ENCODE measurements at regions not wholly inside any gene's neighbourhood (a gene's known extent, or its start where the extent isn't known, plus 50 kb on each side); places are given as distances from the start of the nearest gene placed in this dataset.
A peak's percentile ranks its signal among the peaks of the same experiment; 100 is the strongest.
"Not testable (repeated sequence)": the region's sequence is repeated elsewhere in the genome, so short reads cannot be mapped to it uniquely, and the experiment has no call there.

- H3K27ac ChIP-seq, result no peak overlapping the region
Observed at GRCh38 chr1:93757256-93758036, 75.8 kb upstream of the BCAR3 start.

DNA sequence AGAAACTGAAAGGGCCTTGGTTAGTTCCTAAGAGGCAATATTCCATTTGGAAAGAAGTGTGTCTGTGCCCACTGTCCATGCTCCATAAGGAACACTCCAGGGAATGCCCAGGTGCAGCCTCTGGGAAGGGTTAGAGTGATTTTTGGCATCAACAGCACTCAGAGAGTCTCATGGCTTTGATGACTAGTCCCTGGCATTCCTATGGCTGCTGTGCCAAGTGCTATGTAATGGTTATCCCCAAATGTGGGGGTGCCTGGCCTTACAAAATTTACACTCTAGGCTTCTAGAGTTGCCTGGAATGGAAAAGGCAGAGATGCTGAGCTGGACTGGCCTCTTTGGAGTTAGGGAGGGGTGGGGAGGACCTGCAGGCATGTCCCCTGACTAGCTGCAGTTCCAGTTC is 75.0 kb upstream of the BCAR3 start:
- Histone ChIP-seq H3K36me3 (no peaks in the 10 kb centered on the region), H3K9me3 (no peaks in the 10 kb centered on the region), H3K27ac (no peak overlapping the region), H3K4me3 (no peak overlapping the region), H3K27me3 (no peaks in the 10 kb centered on the region), H3K4me1 (peaks cover 0 to 14% (median 3%) of the 10 kb centered on the region in 4 donors)
- DNase-seq, result no peak
- intact Hi-C loops (cut with DNase I; ENCODE audit: low total_unique reads), result no loop called here
- TF ChIP-seq CTCF (IDR thresholded peaks at IDR 0.05), result no peak

More at GRCh38 chr1:93757256-93758036, 75.8 kb upstream of the BCAR3 start:
- DNase-seq, result no peak
- H3K4me3 ChIP-seq, result no peak overlapping the region
- H3K4me1 ChIP-seq, result peaks cover 0 to 10% (median 0%) of the 10 kb centered on the region in 4 donors
- intact Hi-C loops (cut with DNase I; ENCODE audit: low total_unique reads), result no loop called here
- no peaks in the 10 kb centered on the region for H3K9me3 ChIP-seq
- H3K36me3 ChIP-seq, result no peaks in the 10 kb centered on the region
- H3K27me3 ChIP-seq, result no peaks in the 10 kb centered on the region
- TF ChIP-seq CTCF (IDR thresholded peaks at IDR 0.05), result no peak

- DNase-seq; H3K27me3 ChIP-seq; H3K27ac ChIP-seq; H3K36me3 ChIP-seq; H3K4me3 ChIP-seq; intact Hi-C loops (cut with DNase I; ENCODE audit: low total_unique reads); H3K9me3 ChIP-seq: not testable (repeated sequence)
- H3K4me1 ChIP-seq, result peaks cover 0 to 23% (median 6%) of the 10 kb centered on the region in 4 donors
Observed at GRCh38 chr1:93755251-93755715, 73.6 kb upstream of the BCAR3 start.

DNA sequence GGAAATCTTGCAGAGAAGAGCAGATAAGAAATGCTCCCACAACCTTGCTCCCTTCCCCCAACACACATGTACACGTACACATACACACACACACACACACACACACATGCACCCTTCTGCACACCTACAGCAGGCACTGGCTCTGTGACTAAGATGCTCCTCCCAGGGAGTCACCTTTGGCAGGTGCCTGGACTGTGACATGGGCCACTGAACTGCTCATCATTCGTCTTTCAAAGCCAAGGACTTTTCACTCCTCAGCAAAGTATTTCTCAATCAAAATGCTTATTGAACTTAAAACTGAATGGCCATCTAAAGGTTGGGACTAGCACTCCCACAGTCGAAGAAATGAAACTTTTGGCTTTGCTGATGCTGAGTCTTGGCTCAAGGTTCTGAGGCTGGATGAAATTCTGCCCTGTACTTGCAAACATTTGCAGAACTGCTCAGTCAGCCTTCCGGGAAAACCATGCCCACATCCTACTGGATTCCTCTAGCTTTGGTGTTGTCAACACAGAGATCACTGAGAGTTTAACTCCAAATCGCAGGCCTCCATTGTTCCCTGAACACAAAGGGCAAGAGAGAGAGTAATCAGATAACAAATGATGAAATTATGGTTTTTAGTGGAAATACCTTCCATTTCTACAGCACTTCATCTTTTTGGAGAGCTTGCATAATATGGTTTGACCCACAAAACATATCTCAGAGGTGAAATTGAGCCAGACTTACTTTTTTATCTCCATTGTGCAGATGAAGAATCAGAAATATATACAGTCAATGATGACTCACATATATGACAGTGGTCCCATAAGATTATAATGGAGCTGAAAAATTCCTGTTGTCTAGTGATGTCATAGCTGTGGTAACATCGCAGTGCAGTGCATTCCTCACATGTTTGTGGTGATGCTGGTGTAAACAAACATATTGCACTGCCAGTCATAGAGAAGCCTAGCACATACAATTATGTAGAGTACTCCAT is 72.4 kb upstream of the BCAR3 start:
- no peak overlapping the region for H3K27ac ChIP-seq
- H3K9me3 ChIP-seq, result no peaks in the 10 kb centered on the region
- TF ChIP-seq CTCF (IDR thresholded peaks at IDR 0.05), result no peak

DNA sequence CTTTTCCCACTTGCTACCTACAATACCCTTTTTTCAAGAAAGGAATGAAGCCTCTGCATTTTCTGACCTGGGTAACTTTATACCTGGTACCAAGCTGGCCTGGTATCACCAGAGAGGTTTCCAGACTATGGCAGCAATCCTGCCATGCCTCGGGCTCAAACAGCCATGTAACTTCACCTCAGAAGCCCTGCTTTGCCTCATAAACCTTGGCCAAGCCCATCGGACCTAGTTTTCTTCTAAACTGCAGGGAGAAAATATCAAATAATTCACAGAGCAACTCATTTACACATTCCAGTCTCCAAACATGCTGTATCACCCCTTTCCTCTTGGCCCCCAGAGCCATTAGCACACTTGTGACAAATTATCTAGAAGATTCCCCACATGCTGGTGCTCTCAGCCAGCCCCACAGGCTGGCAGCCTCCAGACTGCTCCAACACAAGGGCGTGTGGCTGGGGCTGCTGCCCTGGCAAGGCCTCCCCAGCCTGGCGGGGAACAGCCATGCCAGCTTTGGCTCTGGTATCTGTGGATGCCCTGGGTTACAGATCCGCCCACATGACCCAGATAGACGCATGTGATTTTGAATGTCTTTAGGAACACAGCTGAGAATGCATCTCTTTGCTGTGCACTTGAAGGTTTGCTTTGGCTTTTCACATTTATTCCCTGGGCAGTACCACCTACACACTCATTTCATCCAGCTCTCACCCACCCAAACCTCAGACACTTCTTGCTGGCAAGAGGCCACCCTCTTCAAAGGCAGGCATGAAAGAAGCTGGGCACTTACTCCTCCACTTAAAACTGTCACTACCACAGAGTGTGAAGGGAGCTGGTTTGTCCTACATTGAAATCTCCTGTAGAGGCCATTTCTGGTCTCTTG is 70.0 kb upstream of the BCAR3 start:
- intact Hi-C loops (cut with DNase I; ENCODE audit: low total_unique reads), result no loop called here
- H3K27me3 ChIP-seq, result no peaks in the 10 kb centered on the region
- no peak overlapping the region for H3K4me3 ChIP-seq
- no peaks in the 10 kb centered on the region for H3K36me3 ChIP-seq
- DNase-seq, result no peak
- TF ChIP-seq CTCF (IDR thresholded peaks at IDR 0.05), result no peak
- peaks cover 0 to 23% (median 6%) of the 10 kb centered on the region in 4 donors for H3K4me1 ChIP-seq
- H3K27ac ChIP-seq, result no peak overlapping the region
- H3K9me3 ChIP-seq, result peaks cover 0 to 3% (median 0%) of the 10 kb centered on the region in 3 donors

More for the DNA sequence above, 72.4 kb upstream of the BCAR3 start:
- intact Hi-C loops (cut with DNase I; ENCODE audit: low total_unique reads), result no loop called here
- DNase-seq, result peak in 1 of 2 donors; percentile 30
- H3K4me1 ChIP-seq, result peaks cover 0 to 23% (median 6%) of the 10 kb centered on the region in 4 donors
- H3K4me3 ChIP-seq, result no peak overlapping the region
- H3K27me3 ChIP-seq, result no peaks in the 10 kb centered on the region
- no peaks in the 10 kb centered on the region for H3K36me3 ChIP-seq
